CD4-positive, alpha-beta T cell treated with Interleukin-12 subunit alpha and Interleukin-12 subunit beta, for 1 hour (primary cell): ENCODE measurements at regions not wholly inside any gene's neighbourhood (a gene's known extent, or its start where the extent isn't known, plus 50 kb on each side); places are given as distances from the start of the nearest gene placed in this dataset.
"Not testable (repeated sequence)": the region's sequence is repeated elsewhere in the genome, so short reads cannot be mapped to it uniquely, and the experiment has no call there.

Experiments used
- DNase-seq: peaks from one replicate; pipeline ENCODE4 v3.0.0-alpha.2; 2020

DNA sequence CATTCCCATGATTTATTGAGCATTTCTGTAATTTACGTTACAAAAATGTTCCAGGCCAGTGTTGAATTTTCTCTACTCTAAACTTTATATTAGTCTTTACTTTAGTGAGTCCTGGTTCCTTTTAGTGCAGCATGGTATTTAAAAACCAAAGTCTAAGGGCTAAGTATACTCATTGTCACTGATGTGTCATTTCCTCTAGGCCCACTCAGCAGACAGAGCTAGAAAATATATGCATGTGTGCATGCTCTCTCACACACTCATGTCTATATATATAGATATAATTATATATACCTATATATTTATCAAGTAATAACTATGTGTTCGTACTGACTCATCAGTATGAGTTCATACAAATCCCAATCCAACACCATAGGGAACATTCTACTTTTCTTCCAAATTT, 132.5 kb upstream of the SLC8A1 start:
- no peak for DNase-seq

DNA sequence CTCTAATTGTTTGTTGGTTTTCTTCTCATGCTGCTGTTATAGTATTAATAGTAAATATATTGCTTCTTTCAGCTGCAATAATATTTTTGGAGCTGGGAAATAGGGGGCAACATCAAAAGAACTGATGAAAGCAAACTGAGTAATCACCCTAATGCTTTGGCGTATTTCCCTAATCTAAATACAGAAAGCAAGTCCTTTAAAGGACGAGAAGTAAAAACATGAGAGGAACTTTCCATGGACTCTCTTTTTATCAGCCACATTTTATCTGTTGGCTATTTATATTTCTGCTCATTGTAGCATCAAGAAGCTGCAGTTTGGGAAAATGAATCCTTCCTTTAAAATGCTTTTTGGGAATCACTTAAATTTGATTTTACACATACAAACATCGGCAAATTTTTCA, 139.9 kb upstream of the SLC8A1 start:
- DNase-seq, result no peak

DNA sequence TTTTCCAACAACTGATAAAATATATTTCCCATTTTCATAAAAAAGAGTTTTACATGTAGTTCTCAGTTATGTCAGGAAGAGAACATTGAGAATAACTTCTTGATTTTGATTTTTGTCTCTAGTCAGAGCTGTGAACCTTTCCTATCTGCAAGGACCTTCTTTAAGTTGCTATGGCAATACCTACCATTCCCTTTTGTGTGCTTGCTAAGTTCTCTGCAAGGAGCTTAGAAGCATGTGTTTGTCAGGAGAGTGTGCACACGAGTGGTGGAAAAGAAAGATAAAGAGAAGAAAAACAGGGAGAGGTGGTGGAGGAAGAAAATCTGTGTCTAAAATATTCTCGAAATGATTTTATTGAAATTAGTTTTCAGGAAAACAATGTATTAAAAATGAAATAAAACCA, 140.3 kb upstream of the SLC8A1 start:
- DNase-seq, result no peak

DNA sequence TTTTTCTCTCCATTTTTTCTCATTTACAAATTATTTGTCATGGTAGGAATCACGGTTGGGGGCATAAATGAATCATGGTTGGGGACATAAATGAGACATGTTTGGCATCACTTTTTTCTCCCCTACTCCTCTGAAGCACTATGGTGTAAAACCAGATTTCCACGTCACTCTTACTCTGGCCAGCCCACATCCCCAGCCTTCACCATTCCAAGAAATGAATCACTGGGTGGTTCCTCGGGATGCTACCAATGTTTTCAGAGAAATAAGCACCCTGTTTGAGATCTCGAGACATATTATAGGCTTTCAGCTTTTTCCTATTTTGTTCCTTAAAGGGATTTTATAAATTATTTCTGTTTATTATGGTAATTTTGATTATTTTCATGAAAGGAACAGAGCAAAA, 155.0 kb upstream of the SLC8A1 start:
- no peak for DNase-seq

DNA sequence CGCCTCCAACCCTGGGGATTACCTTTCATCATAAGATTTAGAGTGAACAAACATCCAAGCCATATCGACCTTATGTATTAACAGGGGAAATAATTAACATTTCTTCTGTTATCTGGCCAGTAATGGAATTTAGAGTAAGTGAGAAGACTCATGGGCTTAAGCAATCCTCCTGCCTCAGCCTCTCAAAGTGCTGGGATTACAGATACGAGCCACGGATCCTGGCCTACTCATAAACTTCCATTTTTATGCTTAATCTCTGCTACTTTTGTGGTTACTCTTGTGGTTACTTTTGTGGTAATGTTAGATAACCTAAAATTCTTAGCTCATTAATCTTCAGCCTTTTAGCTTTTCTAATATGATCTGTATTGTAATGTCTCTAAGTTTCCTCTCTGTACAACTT, 159.3 kb upstream of the SLC8A1 start:
- DNase-seq, result no peak

DNA sequence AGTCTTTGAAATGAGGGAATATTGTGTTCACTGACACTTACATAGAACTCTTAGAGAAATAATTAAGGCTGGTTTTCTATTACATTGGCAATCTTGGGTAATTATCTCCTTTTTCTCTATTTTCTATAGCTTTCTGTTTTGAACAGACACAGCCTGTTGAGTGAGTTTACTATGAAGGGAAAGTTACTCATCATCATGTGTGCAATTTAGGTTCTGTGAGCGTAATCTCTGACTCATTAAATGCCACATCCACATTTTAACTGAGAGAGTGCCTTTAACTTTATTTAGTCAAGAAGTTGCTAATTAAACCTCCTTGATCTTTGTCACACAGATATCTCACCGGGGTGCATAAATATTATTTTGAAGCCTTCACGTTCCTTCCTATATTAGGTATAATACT, 174.0 kb upstream of the SLC8A1 start:
- no peak for DNase-seq

DNA sequence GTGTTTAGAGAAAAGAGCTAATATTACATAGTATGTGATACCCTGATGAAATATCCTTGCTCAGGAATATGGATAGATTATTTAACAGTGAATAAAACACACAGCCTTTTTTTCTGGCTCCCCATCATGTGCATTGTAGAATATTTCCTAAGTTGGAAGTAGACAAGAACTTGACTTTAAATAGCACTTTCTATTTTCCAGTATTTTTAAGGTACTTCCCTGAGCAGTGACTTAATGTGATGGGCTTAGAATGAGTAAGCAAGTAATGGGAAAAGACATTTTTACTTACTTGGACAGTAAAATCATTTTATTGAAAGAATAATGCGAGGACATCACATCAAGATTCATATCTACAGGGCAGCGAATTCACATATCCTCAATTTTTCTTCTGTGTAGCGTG, 176.7 kb upstream of the SLC8A1 start:
- no peak for DNase-seq

DNA sequence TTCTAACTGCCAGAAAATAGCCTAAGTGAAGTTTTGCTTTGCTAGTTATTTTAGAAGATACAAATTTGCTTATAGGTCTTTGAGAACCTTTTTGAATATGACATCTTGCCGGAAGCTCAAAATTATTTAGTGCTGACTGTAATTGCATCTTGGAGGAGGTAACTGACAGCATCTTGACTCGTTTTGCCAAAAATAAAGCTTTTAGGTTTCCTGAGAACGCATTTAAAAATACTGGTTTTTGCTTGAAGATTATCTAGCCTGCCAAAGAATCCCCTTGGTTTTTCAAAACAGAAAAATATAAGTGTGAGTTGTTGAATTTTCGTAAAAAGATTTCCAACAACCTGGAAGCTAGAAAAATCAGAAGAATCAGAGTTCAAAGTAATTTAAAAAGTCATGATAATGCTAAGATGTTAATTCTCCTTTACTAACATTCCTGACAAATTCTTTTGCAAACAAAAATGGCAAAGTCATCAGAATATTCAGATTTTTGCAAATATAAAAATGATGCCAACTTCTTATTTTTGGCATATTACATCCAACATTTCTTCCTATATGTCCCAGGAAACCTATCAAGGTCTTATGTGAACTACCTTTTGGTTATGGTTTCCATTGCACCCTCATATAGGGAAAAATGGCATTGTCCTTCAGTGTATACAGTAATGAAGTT, 178.0 kb upstream of the SLC8A1 start:
- no peak for DNase-seq

DNA sequence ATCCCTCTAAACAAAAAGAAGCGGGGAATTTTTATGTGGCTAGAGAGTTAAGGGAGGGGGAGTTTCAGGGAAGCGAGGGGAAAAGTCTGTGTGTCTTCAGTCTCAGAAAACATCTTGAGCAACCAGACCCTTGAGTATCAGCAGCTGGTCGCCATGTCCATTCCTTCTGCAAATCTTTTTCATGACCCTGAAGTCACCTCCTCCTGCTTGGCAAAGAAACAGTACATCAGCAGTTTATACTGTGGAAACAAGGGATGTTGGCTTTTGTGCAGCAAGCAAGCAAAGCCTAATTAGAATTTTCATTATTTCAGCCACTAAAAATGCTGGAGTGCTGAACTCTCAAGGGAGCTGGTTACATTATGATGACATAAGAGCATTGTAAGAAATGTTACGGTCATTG, 187.4 kb upstream of the SLC8A1 start:
- no peak for DNase-seq

DNA sequence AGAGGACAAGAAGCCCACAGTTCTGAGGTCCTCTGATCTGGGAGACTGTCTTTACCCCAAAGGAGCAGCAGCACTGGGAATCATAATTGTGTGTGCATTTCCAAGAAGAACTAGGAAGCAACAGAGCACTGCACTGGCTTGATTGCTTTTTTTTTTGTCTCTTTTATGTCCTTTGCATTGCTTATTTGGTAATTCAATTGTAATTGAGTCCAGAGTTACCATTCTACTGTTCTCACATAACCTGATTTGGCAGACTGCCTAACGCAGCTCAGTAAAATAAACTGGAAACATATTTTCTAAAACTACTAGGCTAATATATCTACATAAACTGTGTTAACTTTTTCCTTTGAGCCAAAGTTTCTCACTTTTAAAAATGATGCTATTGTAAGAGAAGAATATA, 190.3 kb upstream of the SLC8A1 start:
- DNase-seq, result no peak

DNA sequence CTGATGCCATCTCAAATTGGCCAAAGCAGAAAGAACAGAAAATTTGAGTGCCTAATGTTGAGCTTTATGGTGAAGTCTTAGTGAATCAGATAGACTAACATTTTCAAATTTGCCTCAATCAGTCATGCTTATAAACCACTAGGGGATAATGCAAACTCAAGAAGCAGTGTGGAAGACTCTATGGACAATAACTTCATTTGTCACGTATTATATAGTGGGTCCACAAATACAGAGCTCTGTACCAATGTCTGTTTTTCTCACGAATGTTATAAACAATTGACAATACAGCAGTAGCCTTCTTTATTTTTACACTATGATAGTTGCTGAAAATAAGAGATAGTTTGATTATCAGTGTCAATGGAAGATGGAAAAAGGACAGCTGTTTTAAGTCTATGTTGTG, 190.8 kb upstream of the SLC8A1 start:
- DNase-seq, result no peak

DNA sequence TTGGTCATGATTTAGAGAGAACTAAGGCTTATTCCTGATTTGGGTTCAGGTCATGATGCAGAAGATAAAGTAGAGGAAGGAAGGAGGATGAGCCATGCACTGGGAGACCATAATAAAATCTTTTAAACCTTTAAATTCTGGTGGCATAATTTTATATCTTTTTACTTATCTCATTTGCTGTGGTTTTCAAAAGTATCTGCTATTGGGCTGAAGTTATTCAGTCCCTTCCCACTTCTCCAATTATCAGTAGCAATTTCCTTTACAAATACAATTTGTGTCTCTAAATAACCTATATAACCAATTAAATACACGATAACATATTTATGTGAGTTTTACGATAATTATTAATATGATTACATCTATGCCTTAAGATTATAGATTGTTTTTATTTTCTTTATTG, 194.8 kb upstream of the SLC8A1 start:
- DNase-seq, result no peak

DNA sequence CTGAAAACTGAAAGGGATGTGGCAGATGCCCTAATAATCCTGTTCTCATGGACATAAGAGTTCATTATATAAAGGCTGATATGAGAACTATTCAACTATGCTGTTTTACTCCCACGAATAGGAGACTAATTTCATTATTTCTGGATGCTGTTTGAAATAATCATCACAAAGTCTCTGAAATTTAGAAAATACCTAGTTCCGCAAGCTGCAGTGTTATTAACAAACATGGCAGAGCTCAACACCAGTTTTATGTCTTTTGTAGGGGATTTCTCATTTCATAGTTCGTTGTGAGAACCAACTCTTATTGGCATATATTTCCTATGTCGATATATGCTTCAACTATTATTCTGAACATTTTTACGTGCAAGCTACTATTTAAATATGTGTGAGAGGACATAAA, 200.3 kb upstream of the SLC8A1 start:
- no peak for DNase-seq

DNA sequence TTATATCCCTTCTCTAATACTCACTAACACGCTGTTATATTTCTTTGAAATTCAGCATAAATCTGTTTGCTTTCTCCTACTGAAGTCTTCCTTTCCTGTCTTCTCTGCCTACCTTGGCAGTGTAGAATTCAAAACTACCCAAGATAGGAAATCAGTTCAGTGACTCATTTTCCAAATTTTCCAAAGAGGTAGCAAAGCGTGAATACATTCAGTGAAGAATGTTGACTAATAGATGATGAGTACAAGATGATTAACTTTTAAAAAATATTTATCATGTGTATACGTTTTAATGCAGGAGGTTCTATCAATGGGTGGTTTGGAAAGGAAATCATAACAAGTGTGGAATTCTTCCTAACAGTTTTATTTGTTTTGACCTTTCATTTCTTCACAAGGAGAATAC, 201.9 kb upstream of the SLC8A1 start:
- no peak for DNase-seq

DNA sequence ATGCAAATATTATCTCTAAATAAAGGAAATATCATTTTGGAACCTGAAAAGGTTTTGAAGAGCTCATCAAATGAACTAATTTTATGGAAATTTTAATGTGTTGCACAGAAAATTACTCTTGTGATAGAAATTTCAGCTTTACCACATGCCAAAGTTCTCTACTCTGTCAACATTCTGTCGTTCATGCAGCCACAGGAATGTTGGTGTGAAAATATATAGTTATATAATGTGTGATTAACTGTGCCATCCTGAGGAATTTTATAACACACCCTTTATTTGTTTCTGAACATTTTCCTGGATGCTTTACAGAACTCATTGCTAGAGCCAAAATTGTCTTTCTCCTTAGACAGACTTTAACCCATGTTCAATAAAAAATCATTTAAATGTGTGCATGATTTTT, 202.5 kb upstream of the SLC8A1 start:
- no peak for DNase-seq

DNA sequence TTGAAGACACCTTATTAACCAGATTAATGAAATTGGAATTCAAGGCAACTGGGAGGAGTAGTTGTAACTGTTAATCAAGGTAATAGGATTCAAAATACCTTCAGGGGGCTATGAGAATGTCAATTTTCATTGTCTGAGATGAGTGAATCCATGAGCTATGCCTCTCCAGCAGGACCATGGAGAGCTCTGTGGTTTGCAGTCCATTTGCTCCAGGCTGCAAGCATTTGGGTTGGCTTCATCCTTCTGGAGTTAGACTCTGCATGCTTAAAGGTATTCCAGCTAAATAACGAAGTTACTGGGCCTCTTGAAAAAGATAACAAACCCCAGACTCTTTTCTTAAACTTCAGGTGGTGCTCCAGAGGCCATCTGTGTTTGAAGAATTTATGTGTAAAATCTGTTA, 207.1 kb upstream of the SLC8A1 start:
- no peak for DNase-seq

DNA sequence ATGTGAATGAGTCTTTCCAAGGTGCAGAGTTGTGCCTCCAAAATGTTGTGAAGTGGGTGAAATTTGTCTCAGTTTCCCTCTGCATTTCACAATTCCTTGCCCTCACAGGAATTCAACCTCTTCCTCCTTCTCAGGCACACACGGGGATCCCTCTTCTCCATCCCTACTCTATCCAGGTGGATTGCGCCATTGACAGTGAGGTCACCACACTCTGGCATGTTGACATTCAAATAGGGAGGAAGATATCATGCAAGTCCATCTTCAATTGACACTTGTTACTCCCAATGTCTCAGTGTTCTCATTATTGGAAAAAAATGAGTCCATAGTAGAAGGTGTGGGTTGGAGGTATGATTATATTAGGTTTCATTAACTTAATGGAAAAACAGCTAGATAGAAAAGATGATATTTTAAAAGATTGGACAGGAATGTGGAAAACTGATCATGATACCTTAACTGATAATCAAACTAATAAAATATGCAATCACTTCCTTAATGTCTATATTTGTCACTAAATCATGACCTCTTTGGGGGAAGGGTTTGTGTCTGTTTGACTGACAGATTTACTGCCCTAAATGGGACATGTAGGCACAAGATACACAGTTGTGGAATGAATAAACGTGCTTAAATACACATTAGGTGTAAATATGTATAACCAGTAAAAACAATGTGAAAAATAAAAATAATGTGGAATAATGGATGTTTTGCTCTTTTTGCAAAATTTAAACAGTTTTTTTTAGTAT, 213.8 kb upstream of the SLC8A1 start:
- no peak for DNase-seq

DNA sequence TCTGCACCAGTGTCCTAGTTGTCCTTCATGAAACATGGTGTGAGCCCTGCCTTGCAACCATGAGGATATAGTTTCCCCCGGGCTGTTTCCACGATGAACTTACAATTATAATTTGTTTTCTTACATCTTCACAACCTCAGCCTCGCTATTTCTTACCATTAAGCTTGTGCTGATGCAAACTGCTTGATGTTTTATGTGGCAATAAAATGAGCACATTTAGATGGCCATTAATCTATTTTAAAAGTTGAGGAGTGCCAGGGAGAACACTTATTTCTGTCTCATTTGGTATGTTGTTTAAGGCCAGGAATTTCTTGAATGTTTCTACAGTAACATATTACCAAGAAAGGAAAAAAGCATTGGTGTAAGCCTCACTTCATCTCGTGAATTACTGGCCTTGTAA, 214.5 kb upstream of the SLC8A1 start:
- DNase-seq, result no peak

DNA sequence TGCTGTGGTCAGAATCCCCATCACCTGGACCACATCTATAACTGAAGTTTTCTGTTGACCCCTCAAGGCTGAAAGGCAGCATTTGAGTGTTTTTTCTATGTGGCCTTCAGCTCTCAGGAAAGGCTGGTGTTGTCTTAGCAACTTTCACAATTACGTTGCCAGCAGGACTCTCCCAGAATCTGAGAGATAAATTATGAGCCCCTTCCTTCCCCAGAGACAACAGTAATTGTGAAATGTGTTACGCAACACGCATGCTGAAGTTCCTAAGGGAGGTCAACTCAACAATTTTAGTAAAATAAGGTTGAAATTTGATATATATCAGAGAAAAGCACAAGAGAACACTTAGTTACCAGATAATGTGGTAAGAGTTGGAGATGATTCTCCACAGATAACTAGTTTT, 216.5 kb upstream of the SLC8A1 start:
- DNase-seq, result no peak

DNA sequence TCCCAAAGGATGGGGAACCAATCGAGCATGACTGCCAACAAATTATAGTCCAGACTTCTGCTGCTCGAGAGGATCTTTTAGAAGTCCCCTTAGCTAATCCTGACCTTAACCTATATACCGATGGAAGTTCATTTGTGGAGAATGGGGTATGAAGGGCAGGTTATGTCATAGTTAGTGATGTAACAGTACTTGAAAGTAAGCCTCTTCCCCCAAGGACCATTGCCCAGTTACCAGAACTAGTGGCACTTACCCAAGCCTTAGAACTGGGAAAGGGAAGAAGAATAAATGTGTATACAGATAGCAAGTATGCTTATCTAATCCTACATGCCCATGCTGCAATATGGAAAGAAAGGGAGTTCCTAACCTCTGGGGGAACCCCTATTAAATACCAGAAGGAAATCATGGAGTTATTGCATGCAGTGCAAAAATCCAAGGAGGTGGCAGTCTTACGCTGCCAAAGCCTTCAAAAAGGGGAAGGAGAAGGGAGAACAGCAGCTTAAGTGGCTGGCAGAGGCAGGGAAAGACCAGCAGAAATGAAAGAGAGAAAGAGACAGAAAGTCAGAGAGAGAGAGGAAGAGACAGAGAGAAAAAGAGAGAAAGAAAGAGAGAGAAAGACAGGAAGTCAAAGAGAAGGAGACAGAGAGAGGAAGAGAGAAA, 224.4 kb upstream of the SLC8A1 start:
- not testable (repeated sequence) for DNase-seq

DNA sequence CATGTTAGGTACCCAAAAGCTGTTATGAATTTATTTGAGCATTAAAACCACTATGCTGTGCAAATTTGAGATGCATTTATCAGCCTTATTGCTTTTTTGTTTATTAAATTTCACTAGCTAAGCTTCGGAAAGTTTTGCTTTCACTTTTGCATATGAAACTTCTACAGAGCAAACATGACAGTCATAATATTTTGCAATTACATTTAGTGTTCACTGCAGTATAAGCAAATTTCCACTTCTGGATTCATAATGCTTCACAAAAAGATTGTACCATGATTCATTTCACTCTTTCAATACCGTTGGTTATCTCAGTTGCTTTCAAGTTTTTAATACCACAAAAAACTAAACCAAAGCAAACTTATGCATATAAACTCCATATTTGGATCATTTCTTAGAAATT, 228.7 kb upstream of the SLC8A1 start:
- DNase-seq, result no peak

DNA sequence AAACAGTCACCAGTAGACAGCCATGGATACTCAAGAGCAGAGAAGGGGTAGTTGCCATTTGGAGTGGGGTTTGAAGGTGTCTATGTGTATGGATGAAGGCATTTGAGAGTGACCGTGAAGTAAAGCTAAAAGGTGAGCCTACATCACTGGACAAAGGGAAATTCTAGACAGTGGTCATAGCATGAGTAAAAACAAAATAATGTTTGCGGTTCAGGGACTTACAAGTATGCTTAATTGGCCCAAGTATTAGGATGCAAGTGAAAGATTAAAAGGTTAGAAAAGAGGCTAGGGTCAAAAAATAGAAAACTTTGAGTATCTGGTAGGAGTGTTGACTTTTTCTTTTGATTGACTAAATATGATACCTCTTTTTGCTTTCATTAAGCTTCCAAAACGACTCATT, 238.1 kb upstream of the SLC8A1 start:
- no peak for DNase-seq

DNA sequence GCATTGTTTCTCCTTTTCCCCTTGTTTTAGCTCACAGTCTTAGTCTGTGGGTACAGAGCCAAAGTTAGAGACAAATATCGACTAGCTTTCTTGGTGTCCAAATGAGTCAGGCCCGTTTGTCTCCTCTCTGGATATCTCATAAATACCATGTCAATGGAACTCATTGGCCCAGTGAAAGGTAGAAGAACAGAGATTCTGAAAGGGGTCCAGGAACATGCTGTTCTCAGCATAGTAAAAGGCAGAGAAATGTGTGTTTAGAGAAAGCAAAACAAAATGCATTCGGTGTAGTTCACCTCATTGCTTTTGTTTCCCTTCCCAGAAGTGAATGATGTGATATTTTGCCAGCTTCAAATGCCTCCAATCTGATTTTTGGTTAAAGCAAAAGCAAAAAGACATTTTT, 238.6 kb upstream of the SLC8A1 start:
- DNase-seq, result no peak

DNA sequence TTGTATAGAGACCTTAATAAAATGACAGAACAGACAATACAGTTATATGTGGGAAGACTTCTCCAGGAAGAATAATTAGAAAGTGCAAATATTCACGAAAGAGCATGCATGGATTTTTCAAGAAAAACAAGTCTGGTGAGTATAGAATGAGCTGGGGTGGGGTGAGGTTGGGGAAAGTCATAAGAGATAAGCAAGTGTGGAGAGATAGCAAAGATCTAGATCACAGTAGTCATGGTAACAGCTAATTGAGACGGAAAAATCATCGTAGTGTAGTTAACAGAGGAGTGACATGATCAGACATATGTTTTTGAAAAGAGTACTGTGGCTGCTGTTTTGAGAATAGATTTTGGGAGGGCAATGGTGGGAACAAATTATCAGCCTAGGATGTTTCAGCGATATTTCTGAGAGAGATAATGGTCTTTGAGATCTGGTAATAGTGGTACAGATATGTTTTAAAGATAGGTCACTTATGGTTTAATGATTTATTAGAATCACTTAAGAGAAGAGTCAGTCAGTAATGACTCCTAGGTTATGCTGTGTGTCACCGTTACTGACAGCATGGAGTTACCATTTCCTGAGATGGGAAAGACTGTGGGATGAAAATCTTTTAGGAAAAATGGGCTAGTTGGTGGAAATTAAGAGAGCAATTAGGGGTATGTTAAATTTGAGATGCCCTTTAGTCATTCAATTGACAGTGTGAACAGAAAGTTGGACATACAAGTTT, 248.5 kb upstream of the SLC8A1 start:
- DNase-seq, result no peak
